ENCODE measurements at regions not wholly inside any gene's neighbourhood (a gene's known extent, or its start where the extent isn't known, plus 50 kb on each side); places are given as distances from the start of the nearest gene placed in this dataset.

GRCh38 chr1:113326976-113327375 is 63.3 kb upstream of the MAGI3 start:
- no peak for DNase-seq (ENCODE audit: low spot score)
- no peak for TF ChIP-seq CTCF (IDR thresholded peaks at IDR 0.05; ENCODE audit: extremely low read depth, insufficient read depth, missing control alignments)
- in situ Hi-C loops (cut with MboI; ENCODE audit: low pct_unique_long_range_greater_than_20kb, low sequenced_read_pairs, unreplicated experiment): no loop called here

- no peak for DNase-seq (ENCODE audit: low spot score)
- no peak for TF ChIP-seq CTCF (IDR thresholded peaks at IDR 0.05; ENCODE audit: extremely low read depth, insufficient read depth, missing control alignments)
- in situ Hi-C loops (cut with MboI; ENCODE audit: low pct_unique_long_range_greater_than_20kb, low sequenced_read_pairs, unreplicated experiment): no loop called here
Observed at GRCh38 chr1:113333056-113333455, 57.3 kb upstream of the MAGI3 start.

GRCh38 chr1:113340038-113340437 is 50.3 kb upstream of the MAGI3 start:
- DNase-seq (ENCODE audit: low spot score): no peak
- no peak for TF ChIP-seq CTCF (IDR thresholded peaks at IDR 0.05; ENCODE audit: extremely low read depth, insufficient read depth, missing control alignments)
- in situ Hi-C loops (cut with MboI; ENCODE audit: low pct_unique_long_range_greater_than_20kb, low sequenced_read_pairs, unreplicated experiment): no loop called here

All from GM13977 (cell line).